OCI-LY7 (cell line): ENCODE measurements at regions not wholly inside any gene's neighbourhood (a gene's known extent, or its start where the extent isn't known, plus 50 kb on each side); places are given as distances from the start of the nearest gene placed in this dataset.

Experiments
- EZH2phosphoT487 ChIP-seq: fragments of 200-600 bp; sonication (generic); IDR thresholded peaks from 2 replicates; pipeline ENCODE4 v1.6.1; 2018; ENCODE audit warnings: low read depth, borderline replicate concordance, mild to moderate bottlenecking, mixed run types, antibody characterized with exemption, low read length, moderate library complexity, mixed read lengths
- TF ChIP-seq, protein P1 (sequence below): fragments of 200-600 bp; sonication (generic); conservative IDR thresholded peaks from 2 replicates; pipeline ENCODE4 v1.5.1; 2014; ENCODE audit warnings: mild to moderate bottlenecking, antibody characterized with exemption, low read length, moderate library complexity, mixed read lengths

DNA sequence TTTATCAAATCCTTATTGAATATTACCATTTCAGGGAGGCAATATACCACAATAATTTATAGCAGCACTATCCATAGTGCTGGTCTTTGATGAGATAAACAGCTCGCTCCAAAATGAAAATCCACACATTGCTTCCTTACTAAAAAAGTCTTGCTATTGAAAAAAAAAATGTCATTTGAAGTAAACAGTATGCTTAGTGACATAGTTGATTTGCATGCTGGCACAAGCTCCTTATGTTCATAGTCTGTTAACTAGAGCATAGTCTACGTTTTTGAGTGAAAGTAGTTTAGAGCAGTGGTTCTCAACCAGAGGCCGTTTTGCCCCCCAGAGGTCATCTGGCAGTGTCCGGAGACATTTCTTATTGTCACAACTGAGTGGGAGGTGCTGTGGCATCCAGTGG lies 249.4 kb upstream of the PDZRN3 start:
- TF ChIP-seq, protein P1, sequence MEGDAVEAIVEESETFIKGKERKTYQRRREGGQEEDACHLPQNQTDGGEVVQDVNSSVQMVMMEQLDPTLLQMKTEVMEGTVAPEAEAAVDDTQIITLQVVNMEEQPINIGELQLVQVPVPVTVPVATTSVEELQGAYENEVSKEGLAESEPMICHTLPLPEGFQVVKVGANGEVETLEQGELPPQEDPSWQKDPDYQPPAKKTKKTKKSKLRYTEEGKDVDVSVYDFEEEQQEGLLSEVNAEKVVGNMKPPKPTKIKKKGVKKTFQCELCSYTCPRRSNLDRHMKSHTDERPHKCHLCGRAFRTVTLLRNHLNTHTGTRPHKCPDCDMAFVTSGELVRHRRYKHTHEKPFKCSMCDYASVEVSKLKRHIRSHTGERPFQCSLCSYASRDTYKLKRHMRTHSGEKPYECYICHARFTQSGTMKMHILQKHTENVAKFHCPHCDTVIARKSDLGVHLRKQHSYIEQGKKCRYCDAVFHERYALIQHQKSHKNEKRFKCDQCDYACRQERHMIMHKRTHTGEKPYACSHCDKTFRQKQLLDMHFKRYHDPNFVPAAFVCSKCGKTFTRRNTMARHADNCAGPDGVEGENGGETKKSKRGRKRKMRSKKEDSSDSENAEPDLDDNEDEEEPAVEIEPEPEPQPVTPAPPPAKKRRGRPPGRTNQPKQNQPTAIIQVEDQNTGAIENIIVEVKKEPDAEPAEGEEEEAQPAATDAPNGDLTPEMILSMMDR, result no peak
- TF ChIP-seq EZH2phosphoT487, result no peak
